T-helper 1 cell treated with Interleukin-12 subunit alpha and Interleukin-12 subunit beta and Interleukin-4 antibody, amounts not matched to agents 30 μg/mL and 1 μg/mL, for 36 hours (primary cell): ENCODE measurements at regions not wholly inside any gene's neighbourhood (a gene's known extent, or its start where the extent isn't known, plus 50 kb on each side); places are given as distances from the start of the nearest gene placed in this dataset.

Experiments
- H3K27ac Mint-ChIP-seq: one replicate; pipeline ENCODE4 v1.8.0; 2021; ENCODE audit warnings: mild to moderate bottlenecking, mixed read lengths
- H3K27me3 Mint-ChIP-seq: one replicate; pipeline ENCODE4 v1.8.0; 2021; ENCODE audit warnings: low read depth, mixed read lengths
- H3K36me3 Mint-ChIP-seq: one replicate; pipeline ENCODE4 v1.8.0; 2021; ENCODE audit warnings: low read depth, mixed read lengths
- H3K4me1 Mint-ChIP-seq: one replicate; pipeline ENCODE4 v1.8.0; 2021; ENCODE audit warnings: low read depth, mixed read lengths
- H3K4me3 Mint-ChIP-seq: one replicate; pipeline ENCODE4 v1.8.0; 2021; ENCODE audit warnings: mild to moderate bottlenecking, moderate library complexity, mixed read lengths
- H3K9me3 Mint-ChIP-seq: one replicate; pipeline ENCODE4 v1.8.0; 2021; ENCODE audit warnings: mixed read lengths

DNA sequence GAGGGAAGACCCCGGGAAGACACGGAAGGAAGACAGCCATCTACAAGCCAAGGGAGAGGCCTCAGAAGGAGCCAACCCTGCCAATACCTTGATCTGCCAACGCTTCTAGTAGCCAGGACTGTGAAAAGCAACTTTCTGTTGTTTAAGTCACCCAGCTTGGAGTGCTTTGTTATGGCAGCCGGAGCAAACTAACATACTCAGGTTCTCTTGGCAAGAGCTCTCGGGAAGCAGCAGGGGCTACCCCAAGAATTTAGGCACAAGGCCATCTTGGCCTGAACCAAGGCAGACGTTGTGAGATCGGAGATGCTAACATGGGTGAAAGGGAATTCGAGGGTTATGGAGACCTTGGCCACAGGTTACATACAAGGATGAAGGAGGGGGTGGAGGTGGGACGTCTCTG lies 78.6 kb upstream of the KLHL29 start:
- H3K36me3 Mint-ChIP-seq = no peaks in the 10 kb centered on the region
- no peak overlapping the region for H3K27ac Mint-ChIP-seq
- H3K4me3 Mint-ChIP-seq = no peak overlapping the region
- H3K4me1 Mint-ChIP-seq = no peaks in the 10 kb centered on the region
- H3K27me3 Mint-ChIP-seq = peaks cover 14% of the 10 kb centered on the region
- no peaks in the 10 kb centered on the region for H3K9me3 Mint-ChIP-seq

DNA sequence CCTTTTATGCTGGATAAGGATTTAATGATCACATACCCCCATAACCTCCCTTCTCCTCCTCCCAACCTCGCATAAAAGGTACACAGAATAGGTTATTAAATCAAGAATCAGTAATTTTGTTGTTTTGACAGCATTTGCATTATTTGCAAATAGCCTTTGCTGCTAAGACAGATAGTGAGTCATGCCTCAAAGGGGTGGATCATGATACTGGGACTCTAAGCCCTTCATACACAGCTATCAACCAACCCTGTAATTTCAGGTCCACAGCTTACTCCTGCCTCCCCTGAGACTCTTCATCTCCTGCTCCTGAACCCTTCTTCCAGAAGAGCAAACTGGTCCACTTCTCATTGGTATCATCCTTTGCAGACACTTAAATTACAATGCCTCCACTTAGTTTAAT lies 73.8 kb upstream of the KLHL29 start:
- H3K27me3 Mint-ChIP-seq = peaks cover 6% of the 10 kb centered on the region
- H3K4me1 Mint-ChIP-seq = no peaks in the 10 kb centered on the region
- H3K27ac Mint-ChIP-seq = no peak overlapping the region
- no peaks in the 10 kb centered on the region for H3K9me3 Mint-ChIP-seq
- H3K4me3 Mint-ChIP-seq = no peak overlapping the region
- H3K36me3 Mint-ChIP-seq = no peaks in the 10 kb centered on the region

DNA sequence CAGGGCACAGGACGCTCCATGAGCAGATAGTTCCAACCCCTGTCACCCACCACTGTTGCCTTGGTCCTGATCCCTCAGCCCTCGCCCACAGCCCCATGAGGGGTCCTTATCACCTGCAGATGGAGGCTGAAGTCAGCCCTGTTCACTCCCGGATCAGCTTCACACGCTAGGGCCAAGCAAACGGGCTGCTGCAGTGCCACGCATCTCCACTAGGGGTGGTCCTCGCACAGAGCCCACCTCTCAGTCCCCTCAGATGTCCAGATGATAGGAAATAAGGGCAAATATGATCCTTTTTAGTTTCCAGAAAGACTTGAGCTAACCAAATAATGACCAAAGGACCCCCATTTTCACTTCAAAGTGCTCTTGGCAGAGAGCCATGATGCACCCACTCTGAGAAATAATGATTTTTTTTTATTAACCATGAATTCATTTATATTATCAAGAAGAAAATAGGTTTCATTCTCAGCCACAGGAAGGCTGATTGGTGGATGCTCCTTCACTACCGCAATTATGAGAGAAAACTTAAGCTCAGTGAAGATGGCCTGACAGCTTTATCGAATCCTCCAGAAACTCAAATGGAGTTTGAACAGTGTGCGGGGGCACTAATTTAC lies 71.9 kb upstream of the KLHL29 start:
- no peaks in the 10 kb centered on the region for H3K9me3 Mint-ChIP-seq
- no peak overlapping the region for H3K4me3 Mint-ChIP-seq
- H3K27ac Mint-ChIP-seq = no peak overlapping the region
- peaks cover 6% of the 10 kb centered on the region for H3K27me3 Mint-ChIP-seq
- no peaks in the 10 kb centered on the region for H3K4me1 Mint-ChIP-seq
- H3K36me3 Mint-ChIP-seq = no peaks in the 10 kb centered on the region

DNA sequence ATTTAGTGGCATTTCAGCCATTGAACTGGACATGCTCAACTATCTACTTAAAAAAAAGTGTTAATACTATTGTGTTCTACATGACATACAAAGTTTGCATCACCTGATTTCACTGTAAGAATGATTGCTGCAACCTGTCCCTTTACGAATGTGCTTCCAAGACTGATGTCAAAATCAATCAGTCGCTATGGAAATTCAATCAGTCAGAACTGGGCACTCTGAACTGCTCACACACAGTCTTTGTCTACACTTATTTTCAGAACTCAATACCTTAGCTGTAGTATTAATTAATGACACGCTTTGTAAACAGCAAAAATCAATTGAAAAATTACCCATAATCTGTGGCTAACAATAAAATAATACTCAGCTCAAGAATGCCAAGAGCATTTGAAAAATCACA lies 70.3 kb upstream of the KLHL29 start:
- Mint-ChIP-seq H3K27ac (no peak overlapping the region), H3K4me1 (no peaks in the 10 kb centered on the region), H3K4me3 (no peak overlapping the region), H3K27me3 (peaks cover 13% of the 10 kb centered on the region), H3K36me3 (no peaks in the 10 kb centered on the region), H3K9me3 (no peaks in the 10 kb centered on the region)

DNA sequence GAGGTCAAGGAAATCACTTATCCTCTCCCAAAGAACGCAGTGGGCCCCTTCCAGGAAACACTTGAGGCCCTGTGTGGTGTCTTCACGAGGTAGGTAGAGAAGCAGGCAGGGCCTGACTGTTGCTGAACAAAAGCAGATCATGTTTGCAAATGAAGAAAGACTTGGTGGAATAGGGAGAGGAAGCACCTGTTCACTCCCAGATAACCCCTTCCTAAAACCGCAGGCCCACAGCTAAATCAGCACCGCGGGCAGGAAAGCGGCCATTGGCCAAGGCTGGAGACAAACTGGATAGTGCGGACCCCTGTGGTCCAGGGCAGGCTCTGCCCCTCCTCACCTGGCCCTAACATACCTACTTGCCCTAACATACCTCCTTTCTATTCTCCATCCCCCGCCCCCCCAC lies 64.9 kb upstream of the KLHL29 start:
- peaks cover 28% of the 10 kb centered on the region for H3K27me3 Mint-ChIP-seq
- H3K4me1 Mint-ChIP-seq = no peaks in the 10 kb centered on the region
- no peaks in the 10 kb centered on the region for H3K36me3 Mint-ChIP-seq
- H3K9me3 Mint-ChIP-seq = no peaks in the 10 kb centered on the region
- no peak overlapping the region for H3K27ac Mint-ChIP-seq
- H3K4me3 Mint-ChIP-seq = no peak overlapping the region

DNA sequence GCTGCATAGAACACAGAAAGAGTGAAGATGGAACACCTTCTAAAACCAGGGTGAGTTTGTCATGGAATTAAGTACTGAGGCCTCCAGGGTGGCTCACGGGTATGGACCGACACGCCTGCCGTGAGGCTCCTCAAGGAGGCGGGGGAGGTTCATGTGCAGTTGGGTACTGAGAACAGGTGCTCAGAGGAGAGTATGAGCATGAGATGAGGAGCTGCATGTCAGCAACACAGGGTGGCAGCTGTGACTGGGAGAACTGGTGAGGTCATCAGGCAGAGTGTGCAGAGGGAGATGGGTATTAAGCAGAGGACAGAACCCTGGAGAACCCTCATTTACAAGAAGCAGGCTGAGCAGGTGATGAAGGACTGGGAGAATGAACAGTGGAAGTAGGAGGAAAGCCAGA lies 63.2 kb upstream of the KLHL29 start:
- no peak overlapping the region for H3K27ac Mint-ChIP-seq
- no peaks in the 10 kb centered on the region for H3K9me3 Mint-ChIP-seq
- H3K4me1 Mint-ChIP-seq = no peaks in the 10 kb centered on the region
- H3K27me3 Mint-ChIP-seq = peaks cover 28% of the 10 kb centered on the region
- no peak overlapping the region for H3K4me3 Mint-ChIP-seq
- no peaks in the 10 kb centered on the region for H3K36me3 Mint-ChIP-seq

DNA sequence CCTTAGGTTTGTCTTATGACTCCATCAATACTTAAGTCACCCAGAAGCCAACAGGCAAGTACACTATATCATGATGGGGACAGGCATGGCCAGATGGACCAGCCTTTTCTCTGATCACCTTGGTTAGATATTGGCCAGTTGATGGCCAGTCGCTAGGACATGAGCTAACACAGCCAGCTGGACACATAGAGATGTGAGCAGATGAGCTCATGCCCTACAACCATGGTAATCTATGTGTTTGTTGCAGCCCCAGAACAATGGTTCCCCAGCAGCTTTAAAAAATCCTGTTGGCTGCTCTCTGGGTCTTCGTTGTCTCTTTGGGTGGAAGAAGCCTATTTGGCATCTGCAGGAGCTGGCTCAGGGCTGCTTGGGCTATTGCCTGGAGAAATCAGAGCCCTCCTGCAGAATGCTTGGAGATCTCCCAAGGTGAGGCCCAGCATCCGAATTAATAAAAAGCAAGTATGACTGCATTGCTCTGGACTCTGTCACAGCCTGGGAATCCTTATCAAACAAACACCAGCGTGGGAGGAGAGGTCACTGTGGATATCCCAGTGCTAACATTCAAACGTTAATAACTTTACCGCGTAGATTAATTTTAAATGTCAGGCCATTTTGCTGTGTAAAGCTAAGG lies 62.3 kb upstream of the KLHL29 start:
- no peaks in the 10 kb centered on the region for H3K9me3 Mint-ChIP-seq
- H3K4me3 Mint-ChIP-seq = no peak overlapping the region
- H3K36me3 Mint-ChIP-seq = no peaks in the 10 kb centered on the region
- peaks cover 28% of the 10 kb centered on the region for H3K27me3 Mint-ChIP-seq
- H3K4me1 Mint-ChIP-seq = no peaks in the 10 kb centered on the region
- H3K27ac Mint-ChIP-seq = no peak overlapping the region

DNA sequence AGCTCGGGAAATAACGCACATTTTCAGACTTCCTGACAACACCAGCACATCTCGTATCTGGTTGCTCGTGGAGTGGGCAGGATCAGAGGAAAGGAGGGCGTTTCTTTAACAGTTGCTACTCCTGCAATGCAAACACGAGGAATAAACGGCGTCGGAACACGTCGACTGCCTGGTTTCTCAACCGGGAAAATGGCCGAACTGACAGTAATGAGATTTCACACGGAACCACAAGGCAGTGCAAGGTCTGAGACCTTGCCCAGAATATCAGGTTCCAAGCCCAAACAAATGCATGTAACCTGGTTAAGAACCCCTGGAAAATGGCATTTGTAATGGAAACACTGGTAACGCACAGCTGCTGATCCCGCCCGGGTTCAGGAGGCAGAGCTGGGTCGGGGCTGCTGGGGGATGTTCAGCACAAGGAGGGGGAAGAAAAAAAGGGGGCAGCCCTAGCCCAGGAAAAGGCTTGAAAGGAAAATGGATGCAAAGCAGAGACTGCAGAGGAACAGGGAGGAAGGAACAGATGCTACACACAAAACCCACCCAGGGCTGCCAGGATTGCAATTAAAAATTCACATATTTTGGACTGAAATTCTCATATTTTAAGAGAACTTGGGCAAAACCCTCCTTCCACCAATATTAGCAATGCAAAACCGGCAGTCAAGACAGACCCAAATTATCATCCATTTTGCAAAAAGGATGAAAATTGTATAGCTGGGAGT lies 61.6 kb upstream of the KLHL29 start:
- no peaks in the 10 kb centered on the region for H3K9me3 Mint-ChIP-seq

DNA sequence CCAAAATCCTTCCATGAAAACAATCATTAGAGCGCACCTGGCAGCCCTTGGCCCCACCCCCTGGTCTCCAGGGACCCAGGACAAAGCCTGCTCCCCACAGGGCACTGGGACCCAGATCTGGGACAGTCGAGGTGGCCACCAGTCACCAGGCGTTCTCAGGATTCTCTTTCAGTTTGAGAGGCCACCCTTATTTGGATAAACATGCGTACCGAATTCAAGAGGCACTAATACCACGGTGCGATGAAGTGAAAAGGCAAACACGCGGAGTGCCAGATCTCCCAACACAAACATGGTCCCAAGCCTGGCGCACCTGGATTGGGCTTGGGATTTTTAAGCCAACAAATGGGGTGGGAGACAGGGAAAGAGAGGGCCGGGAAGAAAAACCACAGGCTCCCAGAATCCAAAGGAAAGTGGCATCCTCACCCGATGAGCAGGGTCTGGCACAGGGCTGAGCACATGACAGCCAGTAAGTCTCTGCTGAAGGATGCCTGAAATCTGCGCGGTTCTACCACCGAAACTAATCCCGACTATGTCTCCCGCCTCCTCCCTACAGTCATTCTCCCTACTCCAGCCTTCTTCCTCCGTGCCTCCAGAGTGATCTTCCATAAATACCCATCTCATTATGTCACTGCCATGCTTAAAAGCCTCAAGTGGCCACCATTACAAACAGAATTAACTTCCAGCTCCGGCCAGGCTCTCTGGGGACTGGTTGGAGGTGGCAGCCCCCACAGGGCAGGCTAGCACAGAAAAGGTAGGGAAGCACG lies 60.9 kb upstream of the KLHL29 start:
- peaks cover 21% of the 10 kb centered on the region for H3K27me3 Mint-ChIP-seq
- H3K27ac Mint-ChIP-seq = no peak overlapping the region
- no peak overlapping the region for H3K4me3 Mint-ChIP-seq
- H3K9me3 Mint-ChIP-seq = no peaks in the 10 kb centered on the region
- H3K4me1 Mint-ChIP-seq = no peaks in the 10 kb centered on the region
- no peaks in the 10 kb centered on the region for H3K36me3 Mint-ChIP-seq

More for the DNA sequence above, 61.6 kb upstream of the KLHL29 start:
- no peaks in the 10 kb centered on the region for H3K36me3 Mint-ChIP-seq
- H3K4me3 Mint-ChIP-seq = no peak overlapping the region
- H3K4me1 Mint-ChIP-seq = no peaks in the 10 kb centered on the region
- peaks cover 28% of the 10 kb centered on the region for H3K27me3 Mint-ChIP-seq
- H3K27ac Mint-ChIP-seq = no peak overlapping the region

DNA sequence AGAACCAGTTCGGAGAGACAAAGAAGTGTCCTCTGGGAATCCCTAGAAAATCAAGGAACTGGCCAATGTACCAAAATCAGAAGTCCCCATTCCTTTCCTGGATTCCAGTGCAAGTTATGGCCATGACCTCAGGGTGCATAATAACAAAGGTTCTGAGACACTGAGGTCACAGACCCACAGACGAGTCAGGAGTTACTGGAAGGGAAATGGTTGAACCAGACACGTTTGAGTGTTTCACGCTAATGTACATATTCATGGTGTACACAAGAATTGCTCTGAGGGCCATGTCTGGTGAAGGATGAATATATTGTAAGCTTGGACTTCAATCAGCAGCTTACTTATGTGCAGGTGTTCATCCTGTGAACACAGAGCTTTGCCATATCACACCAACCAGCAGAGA lies 58.6 kb upstream of the KLHL29 start:
- Mint-ChIP-seq H3K36me3 (no peaks in the 10 kb centered on the region), H3K4me1 (no peaks in the 10 kb centered on the region), H3K27ac (no peak overlapping the region), H3K9me3 (no peaks in the 10 kb centered on the region), H3K27me3 (peaks cover 8% of the 10 kb centered on the region), H3K4me3 (no peak overlapping the region)

DNA sequence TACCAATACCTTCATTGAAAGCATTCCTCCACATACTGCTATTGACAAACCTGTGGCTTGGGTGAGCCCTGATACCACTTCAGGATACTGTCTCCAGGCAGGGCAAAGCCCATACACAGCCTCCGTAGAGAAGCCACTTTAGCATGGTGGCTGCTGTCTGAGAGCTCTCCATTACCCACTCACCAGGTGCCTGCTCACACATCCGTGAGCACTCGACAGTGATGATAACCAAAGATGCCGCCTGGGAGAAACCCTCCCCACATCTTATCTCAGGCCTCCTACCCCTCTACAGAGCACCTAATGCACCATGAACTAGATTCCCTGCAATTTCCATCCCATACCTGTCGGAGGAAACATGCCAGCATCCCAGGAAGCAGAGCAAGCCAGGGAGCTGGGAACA lies 57.6 kb upstream of the KLHL29 start:
- H3K4me1 Mint-ChIP-seq = no peaks in the 10 kb centered on the region
- no peaks in the 10 kb centered on the region for H3K36me3 Mint-ChIP-seq
- H3K27me3 Mint-ChIP-seq = peaks cover 1% of the 10 kb centered on the region
- H3K9me3 Mint-ChIP-seq = no peaks in the 10 kb centered on the region
- H3K4me3 Mint-ChIP-seq = no peak overlapping the region
- H3K27ac Mint-ChIP-seq = no peak overlapping the region

DNA sequence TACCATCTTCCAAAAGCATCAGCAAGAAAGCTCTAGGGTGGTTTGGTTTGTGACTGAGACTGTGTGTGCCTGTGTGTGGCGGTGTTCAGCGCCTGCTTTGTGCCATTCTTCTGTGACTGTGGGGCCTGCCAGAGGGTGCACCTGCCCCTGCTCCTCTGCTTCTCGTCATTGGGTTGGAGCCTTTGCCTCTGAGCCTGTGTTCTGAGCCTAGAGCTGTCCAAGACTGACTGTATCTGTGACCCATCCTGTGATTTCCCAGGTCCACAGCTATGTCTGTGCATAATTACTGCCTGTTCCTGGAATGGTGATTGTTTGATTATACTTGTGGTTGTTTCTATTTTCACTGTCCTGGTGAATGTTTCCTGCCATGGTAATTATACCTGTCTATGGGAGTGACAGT lies 57.1 kb upstream of the KLHL29 start:
- Mint-ChIP-seq H3K9me3 (no peaks in the 10 kb centered on the region), H3K4me3 (no peak overlapping the region), H3K27ac (no peak overlapping the region), H3K4me1 (no peaks in the 10 kb centered on the region), H3K27me3 (no peaks in the 10 kb centered on the region), H3K36me3 (no peaks in the 10 kb centered on the region)

DNA sequence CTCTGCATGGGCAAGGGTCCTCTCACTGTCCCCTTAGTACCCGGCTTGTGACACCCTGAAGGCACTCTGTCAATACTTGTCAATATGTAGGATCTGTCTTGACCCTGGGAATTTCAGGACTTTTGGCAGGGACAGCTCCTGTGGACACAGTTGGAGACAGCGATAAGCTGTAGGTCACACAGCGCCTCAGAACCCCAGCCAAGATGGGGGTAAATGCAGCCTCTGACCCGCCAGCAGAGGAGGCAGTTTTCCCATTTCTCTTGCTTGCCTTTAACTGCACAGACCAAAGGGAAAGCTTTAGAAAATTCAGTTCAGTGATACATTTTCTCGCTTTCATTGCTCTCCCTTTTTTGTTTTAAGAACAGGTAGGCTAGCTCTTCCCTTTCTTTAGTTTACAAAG lies 54.8 kb upstream of the KLHL29 start:
- H3K9me3 Mint-ChIP-seq = no peaks in the 10 kb centered on the region
- H3K36me3 Mint-ChIP-seq = no peaks in the 10 kb centered on the region
- H3K27me3 Mint-ChIP-seq = no peaks in the 10 kb centered on the region
- no peak overlapping the region for H3K4me3 Mint-ChIP-seq
- H3K4me1 Mint-ChIP-seq = no peaks in the 10 kb centered on the region
- H3K27ac Mint-ChIP-seq = no peak overlapping the region
